HFF-Myc (cell line): ENCODE measurements at regions not wholly inside any gene's neighbourhood (a gene's known extent, or its start where the extent isn't known, plus 50 kb on each side); places are given as distances from the start of the nearest gene placed in this dataset.

ENCODE experiments used
- DNase-seq: peaks from one replicate; pipeline ENCODE4 v3.0.0-alpha.2; 2011; ENCODE audit warnings: low read depth; ENCODE audit errors: extremely low read depth
- H3K4me3 ChIP-seq: replicated peaks from 2 replicates; pipeline ENCODE4 v1.5.1; 2011; ENCODE audit warnings: low read depth, mild to moderate bottlenecking, control low read depth, low read length
- TF ChIP-seq, protein P1 (sequence below): IDR thresholded peaks from 2 replicates; pipeline ENCODE4 v1.5.1; 2012; ENCODE audit warnings: mild to moderate bottlenecking, low read depth, low read length, control low read depth; ENCODE audit errors: missing control alignments

DNA sequence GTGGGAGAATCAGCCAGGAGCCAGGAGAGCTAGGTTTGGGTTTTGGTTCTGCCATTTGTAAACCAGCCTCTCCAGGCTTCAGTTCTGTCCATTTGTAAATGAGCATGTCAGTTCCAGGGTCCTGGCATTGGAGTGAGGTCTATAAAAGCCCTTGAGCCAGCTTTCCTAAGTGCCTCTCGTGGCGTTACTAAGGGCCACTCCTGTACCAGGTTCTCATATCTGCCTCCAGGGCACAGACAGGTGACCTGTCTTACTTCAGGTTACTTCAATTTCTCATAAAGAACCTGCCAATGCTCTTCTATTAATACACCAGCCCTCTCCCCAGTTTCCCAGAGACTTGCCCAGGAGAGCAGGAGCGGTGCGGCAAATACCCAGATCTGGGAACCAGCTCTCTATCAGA lies 101.9 kb downstream of the VEGFA start:
- no peak for DNase-seq
- TF ChIP-seq, protein P1, sequence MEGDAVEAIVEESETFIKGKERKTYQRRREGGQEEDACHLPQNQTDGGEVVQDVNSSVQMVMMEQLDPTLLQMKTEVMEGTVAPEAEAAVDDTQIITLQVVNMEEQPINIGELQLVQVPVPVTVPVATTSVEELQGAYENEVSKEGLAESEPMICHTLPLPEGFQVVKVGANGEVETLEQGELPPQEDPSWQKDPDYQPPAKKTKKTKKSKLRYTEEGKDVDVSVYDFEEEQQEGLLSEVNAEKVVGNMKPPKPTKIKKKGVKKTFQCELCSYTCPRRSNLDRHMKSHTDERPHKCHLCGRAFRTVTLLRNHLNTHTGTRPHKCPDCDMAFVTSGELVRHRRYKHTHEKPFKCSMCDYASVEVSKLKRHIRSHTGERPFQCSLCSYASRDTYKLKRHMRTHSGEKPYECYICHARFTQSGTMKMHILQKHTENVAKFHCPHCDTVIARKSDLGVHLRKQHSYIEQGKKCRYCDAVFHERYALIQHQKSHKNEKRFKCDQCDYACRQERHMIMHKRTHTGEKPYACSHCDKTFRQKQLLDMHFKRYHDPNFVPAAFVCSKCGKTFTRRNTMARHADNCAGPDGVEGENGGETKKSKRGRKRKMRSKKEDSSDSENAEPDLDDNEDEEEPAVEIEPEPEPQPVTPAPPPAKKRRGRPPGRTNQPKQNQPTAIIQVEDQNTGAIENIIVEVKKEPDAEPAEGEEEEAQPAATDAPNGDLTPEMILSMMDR, result no peak
- no peak overlapping the region for H3K4me3 ChIP-seq

DNA sequence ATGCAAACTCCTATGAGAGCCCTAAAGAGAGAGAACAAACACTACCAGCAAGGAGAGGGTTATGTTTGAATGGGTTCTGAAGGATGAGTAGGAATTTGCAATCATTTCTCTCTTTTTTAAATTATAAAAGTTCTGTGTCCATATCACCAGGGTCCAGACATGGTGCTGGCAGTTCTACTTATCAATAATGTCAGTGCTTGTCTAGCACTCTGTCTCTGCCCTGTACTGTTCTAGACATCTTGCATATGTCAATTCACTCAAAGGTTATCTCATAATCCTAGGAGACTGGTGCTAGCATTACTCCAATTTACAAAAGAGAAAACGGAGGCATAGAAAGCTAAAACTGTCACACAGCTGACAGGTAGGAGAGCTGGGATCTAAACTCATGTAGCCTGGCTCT lies 101.3 kb downstream of the VEGFA start:
- H3K4me3 ChIP-seq, result no peak overlapping the region
- TF ChIP-seq, protein P1, result no peak
- no peak for DNase-seq

- no peak overlapping the region for H3K4me3 ChIP-seq
- TF ChIP-seq, protein P1, result no peak
These were observed 100.7 kb downstream of the VEGFA start for GRCh38 chr6:43870660-43871061.

GRCh38 chr6:43869792-43870659 lies 100.0 kb downstream of the VEGFA start:
- H3K4me3 ChIP-seq, result no peak overlapping the region
- TF ChIP-seq, protein P1, result no peak
- no peak for DNase-seq

More at GRCh38 chr6:43870660-43871061, 100.7 kb downstream of the VEGFA start:
- DNase-seq, result no peak

DNA sequence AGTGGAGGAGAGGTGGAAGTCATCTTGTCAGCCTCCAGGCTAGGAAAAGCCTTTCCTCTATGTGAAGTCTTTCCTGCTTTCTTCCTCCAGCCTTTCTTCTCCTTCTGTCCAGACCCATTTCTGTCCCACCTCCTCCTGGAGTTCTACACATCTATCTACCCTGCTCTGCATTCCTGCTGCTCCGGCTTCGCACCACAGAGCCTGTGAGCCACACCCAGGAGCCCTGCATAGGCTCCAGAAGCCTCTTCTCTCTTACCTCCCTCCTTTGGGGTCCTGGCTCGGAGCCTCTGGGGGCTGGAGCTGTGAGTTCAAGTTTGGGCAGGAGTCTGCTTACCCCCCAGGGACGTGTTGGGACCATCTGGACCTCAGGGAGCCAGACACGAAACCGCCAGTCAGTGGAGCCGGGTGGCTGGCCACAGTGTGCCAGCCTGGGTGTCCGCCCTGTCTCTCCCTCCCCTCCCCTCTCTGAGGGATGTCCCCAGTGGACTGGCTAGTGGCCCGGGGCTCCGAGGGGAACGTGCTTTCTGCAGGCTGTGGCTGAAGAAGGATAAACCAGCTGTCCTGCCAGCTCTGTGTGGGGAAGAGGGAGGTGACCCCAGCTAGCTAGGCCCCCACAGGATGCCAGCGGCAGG lies 99.2 kb downstream of the VEGFA start:
- TF ChIP-seq, protein P1, result no peak
- DNase-seq, result no peak
- H3K4me3 ChIP-seq, result no peak overlapping the region

DNA sequence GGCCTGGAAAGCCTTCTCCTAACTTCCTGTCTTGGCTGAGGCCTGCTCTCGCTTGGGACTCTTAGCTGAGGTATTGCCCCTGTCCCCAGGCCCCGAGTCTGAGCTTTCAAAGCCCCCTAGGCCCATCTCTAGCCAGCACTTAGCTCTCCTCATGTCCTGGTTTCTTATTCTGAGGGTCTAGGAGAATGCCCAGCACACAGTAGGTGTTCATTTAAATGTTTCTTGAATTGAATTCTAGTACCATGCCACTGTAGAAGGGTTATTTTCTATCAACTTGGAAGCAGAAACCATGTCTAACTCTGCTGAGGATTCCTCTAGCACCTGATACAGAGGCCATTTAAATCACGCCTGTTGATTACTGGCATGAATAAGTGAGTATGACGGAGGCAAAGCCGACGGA lies 98.5 kb downstream of the VEGFA start:
- DNase-seq, result no peak
- TF ChIP-seq, protein P1, result no peak
- no peak overlapping the region for H3K4me3 ChIP-seq
